Stimulated activated CD8-positive, alpha-beta memory T cell treated with anti-CD3 and anti-CD28 coated beads, Interleukin-2, amount 100 ng/mL, for 1 hour (primary cell): ENCODE measurements at regions not wholly inside any gene's neighbourhood (a gene's known extent, or its start where the extent isn't known, plus 50 kb on each side); places are given as distances from the start of the nearest gene placed in this dataset.
"Not testable (repeated sequence)": the region's sequence is repeated elsewhere in the genome, so short reads cannot be mapped to it uniquely, and the experiment has no call there.

Source experiments
- DNase-seq, 2 donors: peaks; one replicate each; pipeline ENCODE4 v3.0.0-alpha.2; 2020; ENCODE audit warnings: low read depth in 2 of 2

- not testable (repeated sequence) for DNase-seq
Observed at GRCh38 chr4:123537906-123538402, 141.4 kb downstream of the SPRY1 start.

GRCh38 chr4:123545667-123546572 is 149.3 kb downstream of the SPRY1 start:
- no peak for DNase-seq

- no peak for DNase-seq
Observed at GRCh38 chr4:123546573-123547060, 150.0 kb downstream of the SPRY1 start.

- no peak for DNase-seq
Observed at GRCh38 chr4:123547216-123548165, 150.9 kb downstream of the SPRY1 start.

GRCh38 chr4:123553279-123553678 is 156.7 kb downstream of the SPRY1 start:
- no peak for DNase-seq

- DNase-seq, result no peak
Observed at GRCh38 chr4:123553733-123554637, 157.4 kb downstream of the SPRY1 start.

GRCh38 chr4:123554801-123555232 is 158.2 kb downstream of the SPRY1 start:
- no peak for DNase-seq

- DNase-seq, result no peak
Observed at GRCh38 chr4:123555233-123555806, 158.7 kb downstream of the SPRY1 start.

GRCh38 chr4:123555807-123556273 is 159.2 kb downstream of the SPRY1 start:
- no peak for DNase-seq

GRCh38 chr4:123556526-123556925 is 159.9 kb downstream of the SPRY1 start:
- no peak for DNase-seq

- no peak for DNase-seq
Observed at GRCh38 chr4:123557857-123558536, 161.4 kb downstream of the SPRY1 start.

GRCh38 chr4:123558865-123559264 is 162.3 kb downstream of the SPRY1 start:
- DNase-seq, result no peak

GRCh38 chr4:123559955-123560871 is 163.6 kb downstream of the SPRY1 start:
- no peak for DNase-seq

GRCh38 chr4:123561525-123561924 is 164.9 kb downstream of the SPRY1 start:
- DNase-seq, result no peak

GRCh38 chr4:123562994-123563750 is 166.6 kb downstream of the SPRY1 start:
- DNase-seq, result no peak

GRCh38 chr4:123564758-123565346 is 168.3 kb downstream of the SPRY1 start:
- peak; percentile 11 to 16 for DNase-seq

- no peak for DNase-seq
Observed at GRCh38 chr4:123568936-123569335, 172.3 kb downstream of the SPRY1 start.

GRCh38 chr4:123569541-123569940 is 172.9 kb downstream of the SPRY1 start:
- DNase-seq, result no peak
